ENCODE measurements at regions not wholly inside any gene's neighbourhood (a gene's known extent, or its start where the extent isn't known, plus 50 kb on each side); places are given as distances from the start of the nearest gene placed in this dataset.

GRCh38 chr13:79727086-79727485 is 246.1 kb downstream of the NDFIP2 start:
- H3K9me3 ChIP-seq (ENCODE audit: control insufficient read depth, insufficient read depth, low read length) = no peaks in the 10 kb centered on the region
- H3K36me3 ChIP-seq (ENCODE audit: control insufficient read depth, insufficient read depth, low read length) = no peaks in the 10 kb centered on the region
- H3K4ac ChIP-seq (ENCODE audit: low read depth, low read length) = no peak overlapping the region
- no peak overlapping the region for H4K5ac ChIP-seq (ENCODE audit: low read depth, low read length)
- H2AK5ac ChIP-seq (ENCODE audit: low read depth, low read length) = no peak overlapping the region
- TF ChIP-seq RAD21 (IDR thresholded peaks at IDR 0.05; ENCODE audit: low read length) (no peak), USF2 (IDR thresholded peaks at IDR 0.05; ENCODE audit: low read depth, low read length) (no peak), RCOR1 (IDR thresholded peaks at IDR 0.05; ENCODE audit: insufficient replicate concordance, low read length) (no peak), ELK1 (IDR thresholded peaks at IDR 0.05; ENCODE audit: borderline replicate concordance, low read depth, low read length) (no peak), MAFK (IDR thresholded peaks at IDR 0.05; ENCODE audit: low read depth, low read length) (no peak), MAZ (IDR thresholded peaks at IDR 0.05; ENCODE audit: borderline replicate concordance, low read depth, low read length) (no peak), SMC3 (IDR thresholded peaks at IDR 0.05; ENCODE audit: low read depth, low read length) (no peak), CEBPB (IDR thresholded peaks at IDR 0.05; ENCODE audit: low read depth, low read length) (no peak), CHD1 (IDR thresholded peaks at IDR 0.05; ENCODE audit: low read depth, low read length) (no peak), MXI1 (IDR thresholded peaks at IDR 0.05; ENCODE audit: borderline replicate concordance, low read depth, low read length) (no peak), POLR2A (IDR thresholded peaks at IDR 0.05; ENCODE audit: low read depth, low read length) (no peak), BHLHE40 (IDR thresholded peaks at IDR 0.05; ENCODE audit: low read depth, low read length) (no peak), CTCF (conservative IDR thresholded peaks at IDR 0.05; ENCODE audit: low read depth, low read length) (no peak), FOS (IDR thresholded peaks at IDR 0.05; ENCODE audit: low read depth, low read length) (no peak), RFX5 (IDR thresholded peaks at IDR 0.05; ENCODE audit: low read depth, low read length) (no peak), NFE2L2 (IDR thresholded peaks at IDR 0.05; ENCODE audit: low read depth, low read length) (no peak)
- intact Hi-C loops (cut with micrococcal nuclease) (no loop called here), dilution Hi-C loops (cut with HindIII; ENCODE audit: low sequenced_read_pairs, unreplicated experiment) (no loop called here), in situ Hi-C loops (cut with MboI; ENCODE audit: low sequenced_read_pairs) (no loop called here)
- H2AFZ ChIP-seq (replicated peaks; ENCODE audit: low read length, poor library complexity) = no peak overlapping the region
- H3K23ac ChIP-seq (ENCODE audit: low read depth, low read length) = no peak overlapping the region
- no peak overlapping the region for H3K56ac ChIP-seq (ENCODE audit: extremely low read depth, insufficient read depth, low read length)
- H3K4me3 ChIP-seq (ENCODE audit: insufficient read depth, low read depth, low read length) = no peak overlapping the region
- H3K14ac ChIP-seq (replicated peaks; ENCODE audit: low read depth, low read length) = no peak overlapping the region
- no peak overlapping the region for H3K4me2 ChIP-seq (ENCODE audit: low read depth, low read length)
- H4K8ac ChIP-seq (ENCODE audit: low read depth in 2 of 2, low read length in 2 of 2) = no peak overlapping the region
- no peak overlapping the region for H2BK5ac ChIP-seq (ENCODE audit: low read depth, low read length, poor library complexity, severe bottlenecking)
- ChIA-PET CTCF (no interaction called here), POLR2A (ENCODE audit: unreplicated experiment) (no interaction called here)
- no peak overlapping the region for H2BK15ac ChIP-seq (ENCODE audit: low read depth, low read length)
- no peak overlapping the region for H2BK120ac ChIP-seq (ENCODE audit: low read depth, low read length)
- H2AK9ac ChIP-seq (replicated peaks; ENCODE audit: low read depth, low read length, poor library complexity) = no peak overlapping the region
- H3K4me1 ChIP-seq (ENCODE audit: control insufficient read depth, insufficient read depth, low read length) = no peaks in the 10 kb centered on the region; the same call in 1 of the 2 replicates
- BruUV-seq (replicated peaks) = no TSS peak
- no peak overlapping the region for H3K27ac ChIP-seq (ENCODE audit: insufficient read depth, low read length)
- no peak overlapping the region for H3K9ac ChIP-seq (ENCODE audit: low read depth, low read length)
- DNase-seq = no peak
- H3K9me1 ChIP-seq (ENCODE audit: insufficient read depth, low read length) = no peaks in the 10 kb centered on the region
- no peak overlapping the region for H2BK20ac ChIP-seq (ENCODE audit: low read depth, low read length)
- no peaks in the 10 kb centered on the region for H3K79me1 ChIP-seq (ENCODE audit: low read depth in 1 of 2, low read length in 2 of 2)
- H4K91ac ChIP-seq (ENCODE audit: insufficient read depth, low read depth, low read length) = no peak overlapping the region
- 0 out of 2 replicates have a peak, but pooled peaks cover 2% of the 10 kb centered on the region for H3K27me3 ChIP-seq (ENCODE audit: control insufficient read depth, insufficient read depth, low read length)
- no peaks in the 10 kb centered on the region for H4K20me1 ChIP-seq (ENCODE audit: insufficient read depth, low read length)
- no peak for ATAC-seq (ENCODE audit: low read depth)
- H3K18ac ChIP-seq (ENCODE audit: low read depth, low read length) = no peak overlapping the region

Data from IMR-90 (cell line).